ENCODE measurements at regions not wholly inside any gene's neighbourhood (a gene's known extent, or its start where the extent isn't known, plus 50 kb on each side); places are given as distances from the start of the nearest gene placed in this dataset.

DNA sequence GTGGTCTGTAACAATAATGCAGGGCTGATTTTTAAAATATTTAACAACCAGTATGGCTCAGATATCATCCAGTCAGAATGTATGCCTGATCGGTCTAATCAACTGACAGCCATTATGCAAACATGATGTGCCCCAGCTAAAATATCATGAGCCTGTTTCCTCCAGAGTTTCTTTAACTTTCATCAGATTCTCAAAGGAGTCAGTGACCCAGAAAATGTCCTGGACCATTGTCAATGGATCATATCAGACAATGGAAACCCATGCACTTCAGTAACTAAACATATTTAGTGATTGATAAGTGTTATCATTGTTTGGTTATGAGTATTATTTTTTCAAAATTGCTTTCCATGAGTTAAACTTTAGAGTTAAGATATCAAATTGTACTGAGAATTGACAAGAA, 173.5 kb downstream of the LMBRD1 start:
- no peak overlapping the region for H3K4me3 ChIP-seq (replicated peaks in 1 of 2; ENCODE audit: low read depth in 2 of 2, low read length in 2 of 2)
- no peak for DNase-seq (ENCODE audit: low read depth in 2 of 2)
- TF ChIP-seq, protein P1, sequence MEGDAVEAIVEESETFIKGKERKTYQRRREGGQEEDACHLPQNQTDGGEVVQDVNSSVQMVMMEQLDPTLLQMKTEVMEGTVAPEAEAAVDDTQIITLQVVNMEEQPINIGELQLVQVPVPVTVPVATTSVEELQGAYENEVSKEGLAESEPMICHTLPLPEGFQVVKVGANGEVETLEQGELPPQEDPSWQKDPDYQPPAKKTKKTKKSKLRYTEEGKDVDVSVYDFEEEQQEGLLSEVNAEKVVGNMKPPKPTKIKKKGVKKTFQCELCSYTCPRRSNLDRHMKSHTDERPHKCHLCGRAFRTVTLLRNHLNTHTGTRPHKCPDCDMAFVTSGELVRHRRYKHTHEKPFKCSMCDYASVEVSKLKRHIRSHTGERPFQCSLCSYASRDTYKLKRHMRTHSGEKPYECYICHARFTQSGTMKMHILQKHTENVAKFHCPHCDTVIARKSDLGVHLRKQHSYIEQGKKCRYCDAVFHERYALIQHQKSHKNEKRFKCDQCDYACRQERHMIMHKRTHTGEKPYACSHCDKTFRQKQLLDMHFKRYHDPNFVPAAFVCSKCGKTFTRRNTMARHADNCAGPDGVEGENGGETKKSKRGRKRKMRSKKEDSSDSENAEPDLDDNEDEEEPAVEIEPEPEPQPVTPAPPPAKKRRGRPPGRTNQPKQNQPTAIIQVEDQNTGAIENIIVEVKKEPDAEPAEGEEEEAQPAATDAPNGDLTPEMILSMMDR (IDR thresholded peaks at IDR 0.05; ENCODE audit: low read depth, low read length): no peak

GRCh38 chr6:69622924-69623323, 173.9 kb downstream of the LMBRD1 start:
- no peak for DNase-seq (ENCODE audit: low read depth in 2 of 2)
- TF ChIP-seq, protein P1 (IDR thresholded peaks at IDR 0.05; ENCODE audit: low read depth, low read length): no peak
- H3K4me3 ChIP-seq (replicated peaks in 1 of 2; ENCODE audit: low read depth in 2 of 2, low read length in 2 of 2): no peak overlapping the region

- TF ChIP-seq, protein P1 (IDR thresholded peaks at IDR 0.05; ENCODE audit: low read depth, low read length): no peak
- no peak overlapping the region for H3K4me3 ChIP-seq (replicated peaks in 1 of 2; ENCODE audit: low read depth in 2 of 2, low read length in 2 of 2)
- DNase-seq (ENCODE audit: low read depth in 2 of 2): no peak
These were observed 174.6 kb downstream of the LMBRD1 start for GRCh38 chr6:69622230-69622629.

DNA sequence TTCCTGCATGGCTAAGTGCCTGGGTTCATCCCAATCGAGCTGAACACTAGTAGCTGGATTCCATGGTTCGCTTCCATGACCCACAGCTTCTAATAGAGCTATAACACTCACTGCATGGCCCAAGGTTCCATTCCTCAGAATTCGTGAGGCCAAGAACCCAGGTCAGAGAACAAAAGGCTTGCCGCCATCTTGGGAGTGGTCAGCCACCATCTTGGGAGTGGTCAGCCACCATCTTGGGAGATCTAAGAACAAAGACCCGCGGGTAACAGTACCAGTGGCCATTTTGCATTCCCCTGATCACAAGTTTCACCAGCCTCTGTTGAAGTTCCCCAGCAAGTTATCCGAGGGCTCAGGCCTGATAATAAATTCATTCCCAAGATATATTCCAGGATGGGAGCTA, 179.6 kb downstream of the LMBRD1 start:
- TF ChIP-seq, protein P1 (IDR thresholded peaks at IDR 0.05; ENCODE audit: low read depth, low read length): no peak
- no peak for DNase-seq (ENCODE audit: low read depth in 2 of 2)
- H3K4me3 ChIP-seq (replicated peaks in 1 of 2; ENCODE audit: low read depth in 2 of 2, low read length in 2 of 2): no peak overlapping the region

DNA sequence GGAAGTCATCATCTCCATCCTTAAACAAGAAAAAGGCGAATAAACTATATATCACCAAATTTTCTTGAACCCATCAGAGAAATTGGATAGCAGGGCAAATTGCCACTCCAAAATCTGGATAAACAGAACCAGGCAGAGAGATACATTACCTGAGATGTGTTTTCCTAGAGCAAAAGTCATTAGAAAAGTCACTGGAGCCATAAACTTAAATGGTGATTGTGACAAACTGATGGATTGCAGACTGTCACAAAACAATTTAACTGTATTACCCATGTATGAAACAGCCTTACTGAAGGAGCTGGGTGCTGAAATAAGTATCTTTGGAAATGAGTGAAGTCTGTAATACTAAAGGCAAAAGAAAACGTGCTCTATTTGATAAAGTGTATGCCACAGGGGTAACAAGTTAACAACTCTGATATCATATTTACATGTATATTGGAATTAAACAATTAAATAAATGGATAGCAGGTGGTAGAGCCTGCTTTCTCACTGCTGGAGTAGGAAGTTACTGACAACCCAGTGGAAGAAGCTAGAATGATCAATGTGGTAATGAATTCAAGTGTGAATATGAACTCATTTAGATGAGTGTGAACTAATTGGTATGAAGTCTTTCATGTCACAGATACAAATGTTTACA, 186.9 kb downstream of the LMBRD1 start:
- TF ChIP-seq, protein P1 (IDR thresholded peaks at IDR 0.05; ENCODE audit: low read depth, low read length): no peak
- DNase-seq (ENCODE audit: low read depth in 2 of 2): no peak
- H3K4me3 ChIP-seq (replicated peaks in 1 of 2; ENCODE audit: low read depth in 2 of 2, low read length in 2 of 2): no peak overlapping the region

DNA sequence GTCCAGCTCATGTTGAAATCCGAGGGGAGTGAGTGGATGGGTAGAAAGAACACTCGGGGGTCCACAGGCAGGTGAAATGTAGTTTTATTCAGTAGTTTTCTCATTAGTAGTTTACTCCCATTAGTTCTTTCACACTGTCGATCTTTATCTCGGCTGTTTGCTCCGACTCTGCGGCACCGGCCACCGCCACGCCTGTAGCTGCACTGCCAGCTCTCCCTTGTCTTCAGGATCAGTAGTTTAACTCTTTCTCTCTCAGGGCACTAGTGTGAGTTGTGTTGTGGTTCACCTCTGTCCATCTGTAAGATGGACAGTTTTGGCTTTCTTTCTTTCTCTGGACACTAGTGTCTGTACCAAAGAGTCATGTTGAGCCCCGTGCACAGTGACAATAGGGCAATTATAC, 195.7 kb downstream of the LMBRD1 start:
- TF ChIP-seq, protein P1 (IDR thresholded peaks at IDR 0.05; ENCODE audit: low read depth, low read length): no peak
- no peak overlapping the region for H3K4me3 ChIP-seq (replicated peaks in 1 of 2; ENCODE audit: low read depth in 2 of 2, low read length in 2 of 2)
- DNase-seq (ENCODE audit: low read depth in 2 of 2): no peak

GRCh38 chr6:69594405-69594804, 202.4 kb downstream of the LMBRD1 start:
- no peak overlapping the region for H3K4me3 ChIP-seq (replicated peaks in 1 of 2; ENCODE audit: low read depth in 2 of 2, low read length in 2 of 2)
- TF ChIP-seq, protein P1 (IDR thresholded peaks at IDR 0.05; ENCODE audit: low read depth, low read length): no peak
- DNase-seq (ENCODE audit: low read depth in 2 of 2): no peak
